B cell (primary cell): ENCODE measurements at regions not wholly inside any gene's neighbourhood (a gene's known extent, or its start where the extent isn't known, plus 50 kb on each side); places are given as distances from the start of the nearest gene placed in this dataset.

Experiments
- EZH2 ChIP-seq: IDR thresholded peaks from 2 replicates; pipeline ENCODE4 v1.6.1; 2012; ENCODE audit warnings: borderline replicate concordance, low read depth, mild to moderate bottlenecking, moderate library complexity, low read length; ENCODE audit not compliant: insufficient read depth, poor library complexity, severe bottlenecking
- TF ChIP-seq, protein P1 (sequence below): fragments of 200-600 bp; IDR thresholded peaks from one replicate; pipeline ENCODE4 v1.8.0; 2022; ENCODE audit warnings: antibody characterized with exemption, mild to moderate bottlenecking

DNA sequence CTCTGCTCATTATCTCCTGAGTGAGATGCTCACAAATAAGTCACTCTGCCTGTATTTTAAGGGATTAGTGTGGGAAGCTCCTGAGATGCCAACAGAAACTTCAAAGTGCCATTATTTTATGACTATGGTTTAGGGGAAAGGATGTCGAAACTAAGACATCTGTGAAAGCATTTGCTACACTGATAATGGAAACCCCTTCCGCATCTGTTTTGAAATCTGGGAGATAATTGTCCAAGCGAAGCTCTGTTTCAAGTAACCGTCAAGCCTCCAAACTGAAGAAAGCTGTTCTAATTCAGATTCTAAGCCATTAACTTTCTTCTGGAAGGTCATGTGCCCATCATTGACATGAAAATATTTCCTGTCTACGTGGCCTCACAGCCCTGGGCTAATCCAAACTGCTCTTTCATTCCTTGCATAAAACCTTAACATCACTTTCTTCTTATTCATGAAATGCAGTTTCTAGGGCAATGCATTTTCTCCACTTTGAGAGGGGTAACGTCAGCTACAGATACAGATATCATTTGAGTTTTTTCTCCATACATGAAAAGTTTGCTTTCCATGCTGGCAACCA lies 932.0 kb downstream of the C6orf118 start:
- TF ChIP-seq, protein P1, sequence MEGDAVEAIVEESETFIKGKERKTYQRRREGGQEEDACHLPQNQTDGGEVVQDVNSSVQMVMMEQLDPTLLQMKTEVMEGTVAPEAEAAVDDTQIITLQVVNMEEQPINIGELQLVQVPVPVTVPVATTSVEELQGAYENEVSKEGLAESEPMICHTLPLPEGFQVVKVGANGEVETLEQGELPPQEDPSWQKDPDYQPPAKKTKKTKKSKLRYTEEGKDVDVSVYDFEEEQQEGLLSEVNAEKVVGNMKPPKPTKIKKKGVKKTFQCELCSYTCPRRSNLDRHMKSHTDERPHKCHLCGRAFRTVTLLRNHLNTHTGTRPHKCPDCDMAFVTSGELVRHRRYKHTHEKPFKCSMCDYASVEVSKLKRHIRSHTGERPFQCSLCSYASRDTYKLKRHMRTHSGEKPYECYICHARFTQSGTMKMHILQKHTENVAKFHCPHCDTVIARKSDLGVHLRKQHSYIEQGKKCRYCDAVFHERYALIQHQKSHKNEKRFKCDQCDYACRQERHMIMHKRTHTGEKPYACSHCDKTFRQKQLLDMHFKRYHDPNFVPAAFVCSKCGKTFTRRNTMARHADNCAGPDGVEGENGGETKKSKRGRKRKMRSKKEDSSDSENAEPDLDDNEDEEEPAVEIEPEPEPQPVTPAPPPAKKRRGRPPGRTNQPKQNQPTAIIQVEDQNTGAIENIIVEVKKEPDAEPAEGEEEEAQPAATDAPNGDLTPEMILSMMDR, result no peak
- no peak for TF ChIP-seq EZH2
